ENCODE measurements at regions not wholly inside any gene's neighbourhood (a gene's known extent, or its start where the extent isn't known, plus 50 kb on each side); places are given as distances from the start of the nearest gene placed in this dataset.

GRCh38 chr3:191848818-191849217 is 387.9 kb downstream of the PYDC2 start:
- DNase-seq (ENCODE audit: low spot score): no peak
- peaks cover 9% of the 10 kb centered on the region for H3K4me1 ChIP-seq
- no peaks in the 10 kb centered on the region for H3K79me2 ChIP-seq (ENCODE audit: low read depth)
- Mint-ChIP-seq H3K9me3 (no peaks in the 10 kb centered on the region), H3K4me3 (no peak overlapping the region), H3K4me1 (no peaks in the 10 kb centered on the region), H3K36me3 (no peaks in the 10 kb centered on the region), H3K27me3 (ENCODE audit: insufficient read depth, low read depth) (no peaks in the 10 kb centered on the region), H3K27ac (no peak overlapping the region)
- no peaks in the 10 kb centered on the region for H3K36me3 ChIP-seq
- no peak overlapping the region for H2AFZ ChIP-seq (replicated peaks)
- no peaks in the 10 kb centered on the region for H4K20me1 ChIP-seq (ENCODE audit: low read depth)
- H3K27me3 ChIP-seq: no peaks in the 10 kb centered on the region
- no peaks in the 10 kb centered on the region for H3F3A ChIP-seq (ENCODE audit: low read depth)
- H3K4me2 ChIP-seq: no peak overlapping the region
- no peaks in the 10 kb centered on the region for H3K9me3 ChIP-seq (ENCODE audit: low read depth)
- TF ChIP-seq EZH2 (IDR thresholded peaks at IDR 0.05) (no peak), EZH2phosphoT487 (IDR thresholded peaks at IDR 0.05) (no peak)
- TF ChIP-seq, protein P1, sequence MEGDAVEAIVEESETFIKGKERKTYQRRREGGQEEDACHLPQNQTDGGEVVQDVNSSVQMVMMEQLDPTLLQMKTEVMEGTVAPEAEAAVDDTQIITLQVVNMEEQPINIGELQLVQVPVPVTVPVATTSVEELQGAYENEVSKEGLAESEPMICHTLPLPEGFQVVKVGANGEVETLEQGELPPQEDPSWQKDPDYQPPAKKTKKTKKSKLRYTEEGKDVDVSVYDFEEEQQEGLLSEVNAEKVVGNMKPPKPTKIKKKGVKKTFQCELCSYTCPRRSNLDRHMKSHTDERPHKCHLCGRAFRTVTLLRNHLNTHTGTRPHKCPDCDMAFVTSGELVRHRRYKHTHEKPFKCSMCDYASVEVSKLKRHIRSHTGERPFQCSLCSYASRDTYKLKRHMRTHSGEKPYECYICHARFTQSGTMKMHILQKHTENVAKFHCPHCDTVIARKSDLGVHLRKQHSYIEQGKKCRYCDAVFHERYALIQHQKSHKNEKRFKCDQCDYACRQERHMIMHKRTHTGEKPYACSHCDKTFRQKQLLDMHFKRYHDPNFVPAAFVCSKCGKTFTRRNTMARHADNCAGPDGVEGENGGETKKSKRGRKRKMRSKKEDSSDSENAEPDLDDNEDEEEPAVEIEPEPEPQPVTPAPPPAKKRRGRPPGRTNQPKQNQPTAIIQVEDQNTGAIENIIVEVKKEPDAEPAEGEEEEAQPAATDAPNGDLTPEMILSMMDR (IDR thresholded peaks at IDR 0.05): no peak
- no peak overlapping the region for H3K4me3 ChIP-seq
- H3K9ac ChIP-seq: no peak overlapping the region
- no peak overlapping the region for H3K27ac ChIP-seq

GRCh38 chr3:191859531-191859930 is 398.6 kb downstream of the PYDC2 start:
- H3K36me3 Mint-ChIP-seq: peaks cover 3% of the 10 kb centered on the region
- H3K27ac Mint-ChIP-seq: no peak overlapping the region
- Histone ChIP-seq H4K20me1 (ENCODE audit: low read depth) (no peaks in the 10 kb centered on the region), H3K4me3 (no peak overlapping the region), H3K4me1 (no peaks in the 10 kb centered on the region), H3F3A (ENCODE audit: low read depth) (no peaks in the 10 kb centered on the region), H3K9ac (no peak overlapping the region), H3K79me2 (ENCODE audit: low read depth) (no peaks in the 10 kb centered on the region), H3K27ac (no peak overlapping the region), H3K27me3 (no peaks in the 10 kb centered on the region), H3K9me3 (ENCODE audit: low read depth) (peaks cover under 1% of the 10 kb centered on the region), H3K4me2 (no peak overlapping the region), H3K36me3 (no peaks in the 10 kb centered on the region), H2AFZ (replicated peaks) (no peak overlapping the region)
- no peak for DNase-seq (ENCODE audit: low spot score)
- peaks cover 7% of the 10 kb centered on the region for H3K4me1 Mint-ChIP-seq
- H3K27me3 Mint-ChIP-seq (ENCODE audit: insufficient read depth, low read depth): no peaks in the 10 kb centered on the region
- peaks cover 7% of the 10 kb centered on the region for H3K9me3 Mint-ChIP-seq
- no peak overlapping the region for H3K4me3 Mint-ChIP-seq
- TF ChIP-seq EZH2 (IDR thresholded peaks at IDR 0.05) (no peak), EZH2phosphoT487 (IDR thresholded peaks at IDR 0.05) (no peak)
- TF ChIP-seq, protein P1 (IDR thresholded peaks at IDR 0.05): no peak

GRCh38 chr3:191869738-191870415 is 408.9 kb downstream of the PYDC2 start:
- H4K20me1 ChIP-seq (ENCODE audit: low read depth): no peaks in the 10 kb centered on the region
- H2AFZ ChIP-seq (replicated peaks): peak overlapping the region; percentile 80
- peaks cover 3% of the 10 kb centered on the region for H3K9me3 Mint-ChIP-seq
- H3K79me2 ChIP-seq (ENCODE audit: low read depth): no peaks in the 10 kb centered on the region
- H3K4me1 Mint-ChIP-seq: peaks cover 22% of the 10 kb centered on the region
- peaks cover 16% of the 10 kb centered on the region for H3K4me1 ChIP-seq
- peak overlapping the region; percentile 30 for H3K4me2 ChIP-seq
- no peaks in the 10 kb centered on the region for H3K36me3 Mint-ChIP-seq
- H3K27me3 Mint-ChIP-seq (ENCODE audit: insufficient read depth, low read depth): peaks cover 6% of the 10 kb centered on the region
- H3K27me3 ChIP-seq: no peaks in the 10 kb centered on the region
- H3K4me3 Mint-ChIP-seq: no peak overlapping the region
- no peaks in the 10 kb centered on the region for H3K36me3 ChIP-seq
- peaks cover 15% of the 10 kb centered on the region for H3F3A ChIP-seq (ENCODE audit: low read depth)
- no peak for TF ChIP-seq EZH2phosphoT487 (IDR thresholded peaks at IDR 0.05)
- TF ChIP-seq, protein P1 (IDR thresholded peaks at IDR 0.05): no peak
- H3K9me3 ChIP-seq (ENCODE audit: low read depth): peaks cover 3% of the 10 kb centered on the region
- H3K9ac ChIP-seq: no peak overlapping the region
- DNase-seq (ENCODE audit: low spot score): peak; percentile 58
- H3K27ac ChIP-seq: peak overlapping the region; percentile 71
- H3K27ac Mint-ChIP-seq: peak overlapping the region; percentile 95
- H3K4me3 ChIP-seq: no peak overlapping the region

Data from neural progenitor cell (in vitro differentiated cells).